Fibroblast of skin of left biceps (primary cell): ENCODE measurements at regions not wholly inside any gene's neighbourhood (a gene's known extent, or its start where the extent isn't known, plus 50 kb on each side); places are given as distances from the start of the nearest gene placed in this dataset.

ENCODE experiments used
- DNase-seq, 2 experiments: peaks; one replicate each; pipeline ENCODE4 v3.0.0-alpha.2; 2013; ENCODE audit warnings: low read depth in 2 of 2

- no peak for DNase-seq
Measured at GRCh38 chr10:21173802-21174714, 276.9 kb upstream of the NEBL start.

GRCh38 chr10:21172930-21173801 is 276.1 kb upstream of the NEBL start:
- no peak for DNase-seq

GRCh38 chr10:21172542-21172929 is 275.4 kb upstream of the NEBL start:
- no peak for DNase-seq

GRCh38 chr10:21171936-21172541 is 274.9 kb upstream of the NEBL start:
- no peak for DNase-seq

- DNase-seq: no peak
Measured at GRCh38 chr10:21171197-21171935, 274.3 kb upstream of the NEBL start.

GRCh38 chr10:21170216-21170615 is 273.1 kb upstream of the NEBL start:
- no peak for DNase-seq

- DNase-seq: no peak
Measured at GRCh38 chr10:21169271-21169670, 272.2 kb upstream of the NEBL start.

GRCh38 chr10:21167288-21168010 is 270.3 kb upstream of the NEBL start:
- DNase-seq: no peak

- no peak for DNase-seq
Measured at GRCh38 chr10:21166557-21167287, 269.6 kb upstream of the NEBL start.

GRCh38 chr10:21165489-21165888 is 268.4 kb upstream of the NEBL start:
- DNase-seq: no peak

GRCh38 chr10:21164687-21165086 is 267.6 kb upstream of the NEBL start:
- DNase-seq: no peak

GRCh38 chr10:21162948-21163347 is 265.8 kb upstream of the NEBL start:
- DNase-seq: no peak

GRCh38 chr10:21161647-21162046 is 264.5 kb upstream of the NEBL start:
- no peak for DNase-seq

GRCh38 chr10:21161090-21161625 is 264.0 kb upstream of the NEBL start:
- DNase-seq: no peak

- no peak for DNase-seq
Measured at GRCh38 chr10:21160116-21160515, 263.0 kb upstream of the NEBL start.

GRCh38 chr10:21159669-21160068 is 262.6 kb upstream of the NEBL start:
- no peak for DNase-seq

- DNase-seq: no peak
Measured at GRCh38 chr10:21158301-21158700, 261.2 kb upstream of the NEBL start.

- DNase-seq: no peak
Measured at GRCh38 chr10:21157664-21158063, 260.6 kb upstream of the NEBL start.

- DNase-seq: no peak
Measured at GRCh38 chr10:21150166-21150565, 253.1 kb upstream of the NEBL start.

- DNase-seq: no peak
Measured at GRCh38 chr10:21146436-21146789, 249.3 kb upstream of the NEBL start.
